Fibroblast of lung (primary cell): ENCODE measurements at regions not wholly inside any gene's neighbourhood (a gene's known extent, or its start where the extent isn't known, plus 50 kb on each side); places are given as distances from the start of the nearest gene placed in this dataset.

ENCODE experiments used
- DNase-seq, 2 donors: peaks; one replicate each; pipeline versions ENCODE4 v3.0.0 to v3.0.0-alpha.2; 2010; ENCODE audit warnings: low read depth in 2 of 2
- H2AFZ ChIP-seq: 2 replicates; pipeline ENCODE4 v1.5.1; 2012; ENCODE audit warnings: low read length, control low read depth, inconsistent platforms
- H3K27ac ChIP-seq: 2 replicates; pipeline ENCODE4 v1.5.1; 2011; ENCODE audit warnings: low read length, control low read depth; ENCODE audit not compliant: insufficient read depth
- H3K27me3 ChIP-seq: 2 replicates; pipeline ENCODE4 v1.5.1; 2011; ENCODE audit warnings: mild to moderate bottlenecking, low read length; ENCODE audit not compliant: control insufficient read depth, insufficient read depth
- H3K36me3 ChIP-seq: 2 replicates; pipeline ENCODE4 v1.5.1; 2011; ENCODE audit warnings: low read length; ENCODE audit not compliant: control insufficient read depth, insufficient read depth
- H3K4me1 ChIP-seq: 2 replicates; pipeline ENCODE4 v1.5.1; 2011; ENCODE audit warnings: low read length; ENCODE audit not compliant: control insufficient read depth, insufficient read depth; ENCODE audit errors: extremely low read depth
- H3K4me2 ChIP-seq: 2 replicates; pipeline ENCODE4 v1.5.1; 2011; ENCODE audit warnings: low read length, control low read depth; ENCODE audit not compliant: insufficient read depth; ENCODE audit errors: extremely low read depth
- H3K4me3 ChIP-seq, 4 experiments: fragments of 200-600 bp in 1 of 4; sonication (generic) in 1 of 4; replicated peaks in 1 of 4; 2 replicates each; pipeline ENCODE4 v1.5.1; 2011 to 2016; ENCODE audit warnings: low read length in 4 of 4, low read depth in 3 of 4, mild to moderate bottlenecking in 3 of 4, control low read depth in 2 of 4, inconsistent platforms in 1 of 4, mixed read lengths in 1 of 4; ENCODE audit not compliant: insufficient read depth in 1 of 4; ENCODE audit errors: control extremely low read depth in 1 of 4
- H3K79me2 ChIP-seq: 2 replicates; pipeline ENCODE4 v1.5.1; 2012; ENCODE audit warnings: mild to moderate bottlenecking, low read length, inconsistent platforms; ENCODE audit not compliant: control insufficient read depth, insufficient read depth
- H3K9ac ChIP-seq: 2 replicates; pipeline ENCODE4 v1.5.1; 2011; ENCODE audit warnings: mild to moderate bottlenecking, low read length, control low read depth; ENCODE audit not compliant: insufficient read depth
- H3K9me3 ChIP-seq: 2 replicates; pipeline ENCODE4 v1.5.1; 2012; ENCODE audit warnings: low read depth, low read length; ENCODE audit not compliant: control insufficient read depth, insufficient read depth
- H4K20me1 ChIP-seq: 2 replicates; pipeline ENCODE4 v1.5.1; 2011; ENCODE audit warnings: low read length; ENCODE audit not compliant: control insufficient read depth, insufficient read depth; ENCODE audit errors: extremely low read depth
- CTCF ChIP-seq, 2 donors: IDR thresholded peaks in 1 of 2; conservative IDR thresholded peaks in 1 of 2; 1 replicate in 1 of 2; 2 replicates in 1 of 2; pipeline ENCODE4 v1.5.1; 2011 to 2012; ENCODE audit warnings: low read length in 2 of 2, control low read depth in 1 of 2, inconsistent platforms in 1 of 2, low read depth in 1 of 2, mild to moderate bottlenecking in 1 of 2
- EZH2 ChIP-seq: IDR thresholded peaks from 2 replicates; pipeline ENCODE4 v1.5.1; 2012; ENCODE audit warnings: low read length, control low read depth, mild to moderate bottlenecking; ENCODE audit errors: missing control alignments

GRCh38 chr5:135188233-135188914 lies 154.3 kb upstream of the PITX1 start:
- no peak overlapping the region for H3K4me3 ChIP-seq
- no peaks in the 10 kb centered on the region for H3K9me3 ChIP-seq
- no peak overlapping the region for H3K9ac ChIP-seq
- no peaks in the 10 kb centered on the region for H3K36me3 ChIP-seq
- peaks cover 2% of the 10 kb centered on the region for H3K27me3 ChIP-seq
- no peaks in the 10 kb centered on the region for H3K4me1 ChIP-seq
- H3K4me2 ChIP-seq = no peak overlapping the region
- H3K27ac ChIP-seq = no peak overlapping the region
- TF ChIP-seq CTCF (conservative IDR thresholded peaks at IDR 0.05 in 1 of 2, IDR thresholded peaks at IDR 0.05 in 1 of 2; ENCODE audit: low read depth in 1 of 2, low read length in 2 of 2) (no peak), EZH2 (no peak)
- H4K20me1 ChIP-seq = no peaks in the 10 kb centered on the region
- H2AFZ ChIP-seq = no peak overlapping the region
- no peaks in the 10 kb centered on the region for H3K79me2 ChIP-seq
- no peak for DNase-seq

- no peak for DNase-seq
- H3K4me2 ChIP-seq = no peak overlapping the region
Measured at GRCh38 chr5:135186662-135187522, 152.9 kb upstream of the PITX1 start.

More at GRCh38 chr5:135186662-135187522, 152.9 kb upstream of the PITX1 start:
- Histone ChIP-seq H3K79me2 (no peaks in the 10 kb centered on the region), H3K27me3 (peaks cover 2% of the 10 kb centered on the region), H3K4me1 (no peaks in the 10 kb centered on the region), H3K27ac (no peak overlapping the region), H3K9me3 (no peaks in the 10 kb centered on the region), H3K4me3 (no peak overlapping the region), H3K9ac (no peak overlapping the region), H2AFZ (no peak overlapping the region), H3K36me3 (no peaks in the 10 kb centered on the region), H4K20me1 (no peaks in the 10 kb centered on the region)
- TF ChIP-seq EZH2 = no peak
- TF ChIP-seq CTCF (conservative IDR thresholded peaks at IDR 0.05 in 1 of 2, IDR thresholded peaks at IDR 0.05 in 1 of 2; ENCODE audit: low read depth in 1 of 2, low read length in 2 of 2) = no peak
